Activated CD4-positive, CD25-positive, alpha-beta regulatory T cell treated with anti-CD3 and anti-CD28 coated beads, Interleukin-2, amount 50 U/mL, for 16 hours (primary cell): ENCODE measurements at regions not wholly inside any gene's neighbourhood (a gene's known extent, or its start where the extent isn't known, plus 50 kb on each side); places are given as distances from the start of the nearest gene placed in this dataset.
"Not testable (repeated sequence)": the region's sequence is repeated elsewhere in the genome, so short reads cannot be mapped to it uniquely, and the experiment has no call there.

Source experiments
- DNase-seq: peaks from one replicate; pipeline ENCODE4 v3.0.0-alpha.2; 2020; ENCODE audit warnings: low read depth, low spot score

GRCh38 chr10:94223702-94224370 lies 138.9 kb downstream of the NOC3L start:
- DNase-seq = no peak

- DNase-seq = no peak
These were observed 138.1 kb downstream of the NOC3L start for GRCh38 chr10:94224656-94225055.

GRCh38 chr10:94225589-94225988 lies 137.2 kb downstream of the NOC3L start:
- DNase-seq = no peak

GRCh38 chr10:94230134-94230785 lies 132.5 kb downstream of the NOC3L start:
- no peak for DNase-seq

GRCh38 chr10:94232711-94233383 lies 129.9 kb downstream of the NOC3L start:
- DNase-seq = no peak

GRCh38 chr10:94235461-94235860 lies 127.3 kb downstream of the NOC3L start:
- DNase-seq = no peak

GRCh38 chr10:94238006-94238617 lies 124.6 kb downstream of the NOC3L start:
- no peak for DNase-seq

- no peak for DNase-seq
These were observed 123.0 kb downstream of the NOC3L start for GRCh38 chr10:94239696-94240095.

- no peak for DNase-seq
These were observed 122.2 kb downstream of the NOC3L start for GRCh38 chr10:94240491-94240890.

- DNase-seq = no peak
These were observed 121.8 kb downstream of the NOC3L start for GRCh38 chr10:94240901-94241300.

- DNase-seq = no peak
These were observed 111.6 kb downstream of the NOC3L start for GRCh38 chr10:94251098-94251497.

GRCh38 chr10:94251568-94251967 lies 111.2 kb downstream of the NOC3L start:
- DNase-seq = no peak

- DNase-seq = not testable (repeated sequence)
These were observed 105.3 kb downstream of the NOC3L start for GRCh38 chr10:94257407-94257806.

- no peak for DNase-seq
These were observed 102.3 kb downstream of the NOC3L start for GRCh38 chr10:94260455-94260854.

GRCh38 chr10:94264085-94264484 lies 98.7 kb downstream of the NOC3L start:
- DNase-seq = no peak

- DNase-seq = no peak
These were observed 96.6 kb downstream of the NOC3L start for GRCh38 chr10:94266091-94266490.

- no peak for DNase-seq
These were observed 94.1 kb downstream of the NOC3L start for GRCh38 chr10:94268652-94269051.

- DNase-seq = no peak
These were observed 88.5 kb downstream of the NOC3L start for GRCh38 chr10:94274142-94274787.

- DNase-seq = no peak
These were observed 86.6 kb downstream of the NOC3L start for GRCh38 chr10:94276140-94276539.

- DNase-seq = no peak
These were observed 85.3 kb downstream of the NOC3L start for GRCh38 chr10:94277450-94277849.

- DNase-seq = peak; percentile 11
These were observed 82.7 kb downstream of the NOC3L start for GRCh38 chr10:94279835-94280709.
